Lower leg skin (tissue), 4 donors: ENCODE measurements at regions not wholly inside any gene's neighbourhood (a gene's known extent, or its start where the extent isn't known, plus 50 kb on each side); places are given as distances from the start of the nearest gene placed in this dataset.

Experiments
- DNase-seq, 2 donors: peaks; one replicate each; pipeline ENCODE4 v3.0.0-alpha.2; 2019; ENCODE audit warnings: low spot score in 2 of 2
- H3K4me3 ChIP-seq: fragments of 200-600 bp; sonication (generic); 2 replicates; pipeline ENCODE4 v1.5.1; 2017; ENCODE audit warnings: mild to moderate bottlenecking, low read depth; ENCODE audit not compliant: poor library complexity, severe bottlenecking
- POLR2A ChIP-seq, 2 donors: fragments of 450-650 bp; IDR thresholded peaks; one replicate each; pipeline ENCODE4 v1.6.1; 2016 to 2017; ENCODE audit warnings: antibody characterized with exemption in 2 of 2, mild to moderate bottlenecking in 1 of 2, moderate library complexity in 1 of 2
- WGBS, 2 donors: methylation state at CpG; one replicate each; pipeline ENCODE4 v1.1.5; 2018; 5-methylcytosine and 5-hydroxymethylcytosine counted together
- intact Hi-C: fragments of 100-400 bp; cut with DNase I; formaldehyde crosslinking; loops from one replicate; pipeline ENCODE4 v1.15.0; 2023; ENCODE audit warnings: low total_unique reads
- TF ChIP-seq, protein P1 (sequence below), 3 donors: fragments of 450-650 bp; IDR thresholded peaks; one replicate each; pipeline ENCODE4 v1.5.1; 2016; ENCODE audit warnings: antibody characterized with exemption in 3 of 3, mild to moderate bottlenecking in 3 of 3, moderate library complexity in 2 of 3

DNA sequence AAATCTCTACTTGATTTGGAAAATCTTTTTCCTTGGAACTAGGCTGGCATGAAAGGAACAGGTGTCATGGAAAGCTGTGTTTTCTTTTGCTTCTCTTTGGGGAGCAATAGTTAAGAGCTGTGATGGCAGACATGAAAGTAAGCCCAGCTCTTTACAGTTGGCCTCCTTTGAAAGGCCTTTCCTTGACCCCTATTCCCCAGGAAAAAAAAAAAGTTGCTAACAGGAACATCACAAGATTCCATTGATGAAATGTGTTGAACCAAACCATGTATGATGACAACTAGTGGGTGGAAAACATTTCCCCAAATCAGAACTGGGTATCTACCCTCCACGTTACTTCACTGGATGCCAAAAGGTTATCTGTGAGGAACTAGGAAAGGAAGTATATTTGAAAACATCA, 190.7 kb upstream of the RPL34 start:
- 76 to 87% methylated on average over 1 of the region's 1 CpG for WGBS, 2 donors
- TF ChIP-seq POLR2A (IDR thresholded peaks at IDR 0.05), result no peak
- DNase-seq, result no peak
- intact Hi-C loops, result no loop called here
- H3K4me3 ChIP-seq, result no peak overlapping the region

DNA sequence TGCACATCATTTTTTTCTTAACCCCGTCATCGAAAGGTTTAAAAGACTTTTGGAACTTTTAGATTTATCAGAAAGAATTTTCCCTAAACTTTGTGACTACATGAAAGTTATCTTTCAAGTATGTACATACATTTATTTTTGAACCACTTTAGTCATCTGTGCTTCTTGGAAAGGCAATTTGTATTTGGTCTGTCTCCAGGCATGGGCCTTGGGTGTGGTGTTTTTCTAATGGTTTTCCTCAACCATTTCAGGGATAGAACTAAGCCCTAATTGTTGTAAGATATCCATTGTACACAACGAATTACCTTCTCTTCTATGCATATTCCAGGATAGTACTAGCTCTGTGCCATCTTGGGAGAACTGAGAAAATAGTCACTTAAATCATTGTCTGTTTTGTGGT, 191.5 kb upstream of the RPL34 start:
- WGBS, 2 donors, result 75 to 79% methylated on average over 3 of the region's 3 CpGs
- DNase-seq, result no peak
- no peak for TF ChIP-seq POLR2A (IDR thresholded peaks at IDR 0.05)
- TF ChIP-seq, protein P1, sequence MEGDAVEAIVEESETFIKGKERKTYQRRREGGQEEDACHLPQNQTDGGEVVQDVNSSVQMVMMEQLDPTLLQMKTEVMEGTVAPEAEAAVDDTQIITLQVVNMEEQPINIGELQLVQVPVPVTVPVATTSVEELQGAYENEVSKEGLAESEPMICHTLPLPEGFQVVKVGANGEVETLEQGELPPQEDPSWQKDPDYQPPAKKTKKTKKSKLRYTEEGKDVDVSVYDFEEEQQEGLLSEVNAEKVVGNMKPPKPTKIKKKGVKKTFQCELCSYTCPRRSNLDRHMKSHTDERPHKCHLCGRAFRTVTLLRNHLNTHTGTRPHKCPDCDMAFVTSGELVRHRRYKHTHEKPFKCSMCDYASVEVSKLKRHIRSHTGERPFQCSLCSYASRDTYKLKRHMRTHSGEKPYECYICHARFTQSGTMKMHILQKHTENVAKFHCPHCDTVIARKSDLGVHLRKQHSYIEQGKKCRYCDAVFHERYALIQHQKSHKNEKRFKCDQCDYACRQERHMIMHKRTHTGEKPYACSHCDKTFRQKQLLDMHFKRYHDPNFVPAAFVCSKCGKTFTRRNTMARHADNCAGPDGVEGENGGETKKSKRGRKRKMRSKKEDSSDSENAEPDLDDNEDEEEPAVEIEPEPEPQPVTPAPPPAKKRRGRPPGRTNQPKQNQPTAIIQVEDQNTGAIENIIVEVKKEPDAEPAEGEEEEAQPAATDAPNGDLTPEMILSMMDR (IDR thresholded peaks at IDR 0.05), result no peak
- intact Hi-C loops, result no loop called here
- no peak overlapping the region for H3K4me3 ChIP-seq

GRCh38 chr4:108427946-108428485, 192.4 kb upstream of the RPL34 start:
- TF ChIP-seq POLR2A (IDR thresholded peaks at IDR 0.05), result no peak
- 67 to 80% methylated on average over 2 of the region's 2 CpGs for WGBS, 2 donors
- H3K4me3 ChIP-seq, result no peak overlapping the region
- intact Hi-C loops, result no loop called here
- DNase-seq, result no peak

- intact Hi-C loops, result no loop called here
- H3K4me3 ChIP-seq, result no peak overlapping the region
- no peak for TF ChIP-seq POLR2A (IDR thresholded peaks at IDR 0.05)
- TF ChIP-seq, protein P1 (IDR thresholded peaks at IDR 0.05), result no peak
- 79 to 80% methylated on average over 3 of the region's 3 CpGs for WGBS, 2 donors
- DNase-seq, result no peak
Measured at GRCh38 chr4:108426493-108426892, 193.9 kb upstream of the RPL34 start.

- H3K4me3 ChIP-seq, result no peak overlapping the region
- 85% methylated on average over 3 of the region's 3 CpGs for WGBS, 2 donors
- DNase-seq, result no peak
- intact Hi-C loops, result no loop called here
- TF ChIP-seq POLR2A (IDR thresholded peaks at IDR 0.05), result no peak
- TF ChIP-seq, protein P1 (IDR thresholded peaks at IDR 0.05), result no peak
Measured at GRCh38 chr4:108425988-108426387, 194.4 kb upstream of the RPL34 start.

GRCh38 chr4:108417923-108418322, 202.5 kb upstream of the RPL34 start:
- no peak overlapping the region for H3K4me3 ChIP-seq
- TF ChIP-seq, protein P1 (IDR thresholded peaks at IDR 0.05), result no peak
- TF ChIP-seq POLR2A (IDR thresholded peaks at IDR 0.05), result no peak
- WGBS, 2 donors, result 90 to 96% methylated on average over 1 of the region's 1 CpG
- DNase-seq, result no peak
- intact Hi-C loops, result no loop called here

DNA sequence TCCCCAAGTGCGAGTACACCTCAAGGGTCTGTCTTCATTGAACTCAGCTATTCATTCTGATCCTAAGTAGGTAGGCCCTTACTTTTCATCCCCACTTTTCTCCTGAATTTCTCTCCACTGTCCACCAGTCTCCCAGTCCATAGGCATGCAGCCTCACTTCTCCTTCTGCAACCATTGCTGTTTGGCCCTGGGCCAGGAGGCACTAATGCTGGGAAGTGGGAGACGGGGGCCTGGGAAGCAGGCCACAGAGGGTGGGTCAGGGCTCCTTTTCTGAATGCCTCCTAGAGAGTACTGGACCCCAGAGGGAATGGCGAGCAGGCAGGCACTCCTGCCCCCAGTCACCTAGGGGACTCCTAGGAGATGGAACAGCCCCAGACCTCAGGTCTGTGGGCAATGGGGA, 203.5 kb upstream of the RPL34 start:
- H3K4me3 ChIP-seq, result no peak overlapping the region
- intact Hi-C loops, result no loop called here
- TF ChIP-seq, protein P1 (IDR thresholded peaks at IDR 0.05), result no peak
- TF ChIP-seq POLR2A (IDR thresholded peaks at IDR 0.05), result no peak
- DNase-seq, result no peak
- WGBS, 2 donors, result 89 to 96% methylated on average over 3 of the region's 3 CpGs
